Caco-2 (cell line): ENCODE measurements at regions not wholly inside any gene's neighbourhood (a gene's known extent, or its start where the extent isn't known, plus 50 kb on each side); places are given as distances from the start of the nearest gene placed in this dataset.

Experiments used
- BruUV-seq: library from RNA; stranded (reverse); fragments of 400-500 nt; replicated peaks from 2 replicates; lab custom pipeline; 2021; lab: Mats Ljungman, UMichigan
- CTCF ChIA-PET: fragments of 300-600 bp; sonication (Branson Sonifier 250); formaldehyde crosslinking; loops from one replicate; lab custom pipeline; 2022; ENCODE audit warnings: antibody characterized with exemption; lab: Charles Lee
- POLR2A ChIA-PET: fragments of 300-600 bp; sonication (Branson Sonifier 250); formaldehyde crosslinking; loops from one replicate; lab custom pipeline; 2022; ENCODE audit warnings: antibody characterized with exemption; lab: Charles Lee
- DNase-seq, 2 experiments: peaks; one replicate each; pipeline versions ENCODE4 v3.0.0 to v3.0.0-alpha.2; 2020 to 2022
- H3K27me3 ChIP-seq: replicated peaks from 2 replicates; pipeline ENCODE4 v1.6.0; 2011; ENCODE audit warnings: low read length; ENCODE audit not compliant: control insufficient read depth, insufficient read depth
- H3K36me3 ChIP-seq: 2 replicates; pipeline ENCODE4 v1.5.1; 2011; ENCODE audit warnings: low read length; ENCODE audit not compliant: control insufficient read depth, insufficient read depth
- H3K4me1 ChIP-seq: fragments of 250-450 bp; sonication (Bioruptor Pico); 2 replicates; pipeline ENCODE4 v1.5.1; 2020; ENCODE audit warnings: mild to moderate bottlenecking
- H3K4me3 ChIP-seq: 2 replicates; pipeline ENCODE4 v1.5.1; 2011; ENCODE audit warnings: low read depth, mild to moderate bottlenecking, control low read depth, low read length
- H3K9me3 ChIP-seq: fragments of 250-450 bp; sonication (Bioruptor Pico); 2 replicates; pipeline ENCODE4 v1.5.1; 2020; ENCODE audit warnings: mild to moderate bottlenecking, moderate library complexity
- H3K27ac Mint-ChIP-seq: one replicate; pipeline ENCODE4 v1.8.0; 2022; ENCODE audit warnings: mixed read lengths; ENCODE audit not compliant: unreplicated experiment
- H3K27me3 Mint-ChIP-seq: one replicate; pipeline ENCODE4 v1.8.0; 2022; ENCODE audit warnings: mixed read lengths; ENCODE audit not compliant: insufficient read depth, unreplicated experiment
- H3K36me3 Mint-ChIP-seq: one replicate; pipeline ENCODE4 v1.8.0; 2022; ENCODE audit warnings: mild to moderate bottlenecking, mixed read lengths; ENCODE audit not compliant: insufficient read depth, unreplicated experiment
- H3K4me1 Mint-ChIP-seq: one replicate; pipeline ENCODE4 v1.8.0; 2022; ENCODE audit warnings: low read depth, mixed read lengths; ENCODE audit not compliant: unreplicated experiment
- H3K4me3 Mint-ChIP-seq: one replicate; pipeline ENCODE4 v1.8.0; 2022; ENCODE audit warnings: mild to moderate bottlenecking, moderate library complexity, mixed read lengths; ENCODE audit not compliant: unreplicated experiment
- H3K9me3 Mint-ChIP-seq: one replicate; pipeline ENCODE4 v1.8.0; 2022; ENCODE audit warnings: mixed read lengths; ENCODE audit not compliant: unreplicated experiment
- intact Hi-C: fragments of 100-400 bp; cut with micrococcal nuclease; formaldehyde crosslinking; loops from one replicate; pipeline ENCODE4 v1.10.0; 2022; ENCODE audit not compliant: unreplicated experiment
- TF ChIP-seq, protein P1 (sequence below), 2 experiments: fragments of 200-600 bp in 1 of 2; IDR thresholded peaks; 1 replicate in 1 of 2; 2 replicates in 1 of 2; pipeline versions ENCODE4 v1.5.1 to v1.8.0; 2011 to 2022; ENCODE audit warnings: antibody characterized with exemption in 1 of 2, control low read depth in 1 of 2, inconsistent platforms in 1 of 2, low read depth in 1 of 2, low read length in 1 of 2, mild to moderate bottlenecking in 1 of 2, moderate library complexity in 1 of 2; ENCODE audit not compliant: insufficient read depth in 1 of 2, severe bottlenecking in 1 of 2, unreplicated experiment in 1 of 2

DNA sequence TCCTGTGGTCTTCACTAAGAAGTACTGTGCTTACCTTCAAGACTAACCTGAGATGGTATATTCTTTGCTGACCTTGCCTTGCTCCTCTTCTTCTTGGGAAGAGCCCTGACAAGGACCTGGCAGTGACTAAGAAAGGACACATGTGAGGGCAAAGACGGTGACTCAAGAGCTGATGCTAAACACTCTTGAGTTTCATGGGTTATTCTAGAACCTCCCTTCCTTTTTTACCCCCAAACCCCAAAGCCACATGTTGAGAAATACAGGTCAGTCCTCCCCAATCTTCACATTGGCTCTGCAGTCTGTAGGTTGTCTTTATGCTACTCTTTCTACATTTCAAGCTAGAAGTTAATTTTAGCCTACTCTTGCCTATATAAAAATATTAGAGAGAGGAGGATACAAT is 200.6 kb downstream of the SEMA6D start:
- TF ChIP-seq, protein P1, sequence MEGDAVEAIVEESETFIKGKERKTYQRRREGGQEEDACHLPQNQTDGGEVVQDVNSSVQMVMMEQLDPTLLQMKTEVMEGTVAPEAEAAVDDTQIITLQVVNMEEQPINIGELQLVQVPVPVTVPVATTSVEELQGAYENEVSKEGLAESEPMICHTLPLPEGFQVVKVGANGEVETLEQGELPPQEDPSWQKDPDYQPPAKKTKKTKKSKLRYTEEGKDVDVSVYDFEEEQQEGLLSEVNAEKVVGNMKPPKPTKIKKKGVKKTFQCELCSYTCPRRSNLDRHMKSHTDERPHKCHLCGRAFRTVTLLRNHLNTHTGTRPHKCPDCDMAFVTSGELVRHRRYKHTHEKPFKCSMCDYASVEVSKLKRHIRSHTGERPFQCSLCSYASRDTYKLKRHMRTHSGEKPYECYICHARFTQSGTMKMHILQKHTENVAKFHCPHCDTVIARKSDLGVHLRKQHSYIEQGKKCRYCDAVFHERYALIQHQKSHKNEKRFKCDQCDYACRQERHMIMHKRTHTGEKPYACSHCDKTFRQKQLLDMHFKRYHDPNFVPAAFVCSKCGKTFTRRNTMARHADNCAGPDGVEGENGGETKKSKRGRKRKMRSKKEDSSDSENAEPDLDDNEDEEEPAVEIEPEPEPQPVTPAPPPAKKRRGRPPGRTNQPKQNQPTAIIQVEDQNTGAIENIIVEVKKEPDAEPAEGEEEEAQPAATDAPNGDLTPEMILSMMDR (IDR thresholded peaks at IDR 0.05; ENCODE audit: insufficient read depth in 1 of 2, low read depth in 1 of 2, low read length in 1 of 2, severe bottlenecking in 1 of 2, unreplicated experiment in 1 of 2): no peak
- H3K9me3 Mint-ChIP-seq: no peaks in the 10 kb centered on the region
- H3K36me3 Mint-ChIP-seq: no peaks in the 10 kb centered on the region
- ChIA-PET CTCF (no interaction called here), POLR2A (no interaction called here)
- no peak overlapping the region for H3K27ac Mint-ChIP-seq
- H3K4me1 Mint-ChIP-seq: no peaks in the 10 kb centered on the region
- Histone ChIP-seq H3K9me3 (no peaks in the 10 kb centered on the region), H3K4me3 (no peak overlapping the region), H3K27me3 (no peaks in the 10 kb centered on the region; the same call in 1 of the 2 replicates), H3K36me3 (no peaks in the 10 kb centered on the region), H3K4me1 (no peaks in the 10 kb centered on the region)
- DNase-seq: no peak
- no peak overlapping the region for H3K4me3 Mint-ChIP-seq
- no TSS peak for BruUV-seq
- intact Hi-C loops: no loop called here
- H3K27me3 Mint-ChIP-seq: peaks cover 2% of the 10 kb centered on the region

DNA sequence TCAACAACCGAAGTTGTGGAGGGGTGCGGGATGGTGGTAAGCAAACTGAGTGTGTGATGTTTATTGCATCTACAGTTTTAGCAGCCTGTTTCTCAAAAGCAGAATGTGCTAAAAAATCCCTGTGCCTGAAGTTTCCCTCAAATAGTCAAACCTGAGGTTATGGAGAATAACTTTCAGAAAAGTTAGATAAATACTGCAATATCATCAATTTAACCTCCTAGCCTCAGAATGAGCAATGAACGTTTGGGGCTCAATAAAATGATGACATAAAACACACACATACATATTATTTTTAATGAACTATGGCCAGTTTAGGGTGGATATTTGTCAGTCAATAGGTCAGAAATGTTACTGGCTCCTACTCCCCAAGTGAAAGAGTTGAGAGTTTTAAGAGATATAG is 201.6 kb downstream of the SEMA6D start:
- H3K9me3 Mint-ChIP-seq: no peaks in the 10 kb centered on the region
- TF ChIP-seq, protein P1 (IDR thresholded peaks at IDR 0.05; ENCODE audit: insufficient read depth in 1 of 2, low read depth in 1 of 2, low read length in 1 of 2, severe bottlenecking in 1 of 2, unreplicated experiment in 1 of 2): no peak
- Histone ChIP-seq H3K4me3 (no peak overlapping the region), H3K4me1 (no peaks in the 10 kb centered on the region), H3K27me3 (no peaks in the 10 kb centered on the region; the same call in 1 of the 2 replicates), H3K9me3 (no peaks in the 10 kb centered on the region), H3K36me3 (no peaks in the 10 kb centered on the region)
- intact Hi-C loops: no loop called here
- BruUV-seq: no TSS peak
- ChIA-PET POLR2A (no interaction called here), CTCF (no interaction called here)
- no peak for DNase-seq
- H3K4me3 Mint-ChIP-seq: no peak overlapping the region
- no peak overlapping the region for H3K27ac Mint-ChIP-seq
- H3K36me3 Mint-ChIP-seq: no peaks in the 10 kb centered on the region
- H3K4me1 Mint-ChIP-seq: no peaks in the 10 kb centered on the region
- peaks cover 2% of the 10 kb centered on the region for H3K27me3 Mint-ChIP-seq

DNA sequence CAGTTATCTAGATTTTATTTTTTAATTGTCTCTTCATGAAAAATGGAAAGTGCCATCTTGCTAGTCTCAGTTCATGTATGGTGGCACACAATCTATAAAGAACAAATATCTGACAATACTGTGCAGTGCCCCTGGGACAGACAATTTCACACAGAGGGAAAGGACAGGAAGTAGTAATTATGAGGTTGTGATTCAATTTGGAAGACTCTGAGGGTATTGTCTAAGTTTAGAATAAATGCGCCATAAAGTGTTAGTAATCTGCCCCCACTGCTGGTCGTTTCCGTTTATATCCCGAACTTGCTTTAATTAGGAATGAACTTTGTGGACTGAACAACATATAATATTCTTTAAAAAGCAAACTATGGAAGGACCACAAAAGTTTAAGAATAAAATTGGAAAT is 196.4 kb upstream of the SLC24A5 start:
- H3K4me1 Mint-ChIP-seq: no peaks in the 10 kb centered on the region
- POLR2A ChIA-PET: no interaction called here
- no peak overlapping the region for H3K4me3 Mint-ChIP-seq
- Histone ChIP-seq H3K4me3 (no peak overlapping the region), H3K27me3 (no peaks in the 10 kb centered on the region), H3K9me3 (no peaks in the 10 kb centered on the region), H3K36me3 (no peaks in the 10 kb centered on the region; the same call in 1 of the 2 replicates), H3K4me1 (no peaks in the 10 kb centered on the region)
- H3K9me3 Mint-ChIP-seq: no peaks in the 10 kb centered on the region
- no TSS peak for BruUV-seq
- CTCF ChIA-PET: no interaction called here
- TF ChIP-seq, protein P1 (IDR thresholded peaks at IDR 0.05; ENCODE audit: insufficient read depth in 1 of 2, low read depth in 1 of 2, low read length in 1 of 2, severe bottlenecking in 1 of 2, unreplicated experiment in 1 of 2): no peak
- peaks cover 3% of the 10 kb centered on the region for H3K27me3 Mint-ChIP-seq
- no peak overlapping the region for H3K27ac Mint-ChIP-seq
- intact Hi-C loops: no loop called here
- H3K36me3 Mint-ChIP-seq: no peaks in the 10 kb centered on the region
- no peak for DNase-seq
